IMR-90 (cell line): ENCODE measurements at regions not wholly inside any gene's neighbourhood (a gene's known extent, or its start where the extent isn't known, plus 50 kb on each side); places are given as distances from the start of the nearest gene placed in this dataset.

ENCODE experiments used
- ATAC-seq: fragments of 200-7000 bp; cut with Tn5 transposase; 2 replicates; pipeline ENCODE4 v1.9.1; 2020; ENCODE audit warnings: low read depth, mild to moderate bottlenecking, moderate library complexity
- BruUV-seq: library from RNA; stranded (reverse); fragments of 400-500 nt; replicated peaks from 2 replicates; lab custom pipeline; 2021; lab: Mats Ljungman, UMichigan
- CTCF ChIA-PET: fragments of 300-600 bp; formaldehyde crosslinking; extraction: SDS; loops from one replicate; lab custom pipeline; 2021; ENCODE audit warnings: antibody characterized with exemption; lab: Yijun Ruan, JAX
- POLR2A ChIA-PET: fragments of 300-600 bp; sonication (Branson Sonifier 250); formaldehyde crosslinking; loops from one replicate; lab custom pipeline; 2022; ENCODE audit warnings: antibody characterized with exemption; ENCODE audit not compliant: unreplicated experiment; lab: Charles Lee
- DNase-seq: peaks from one replicate; pipeline ENCODE4 v3.0.0; 2013
- H2AFZ ChIP-seq: replicated peaks from 2 replicates; pipeline ENCODE3; 2013; ENCODE audit warnings: low read length, mild to moderate bottlenecking; ENCODE audit not compliant: poor library complexity
- H2AK5ac ChIP-seq: 2 replicates; pipeline ENCODE4 v1.6.1; 2013; ENCODE audit warnings: low read depth, low read length, inconsistent platforms
- H2AK9ac ChIP-seq: replicated peaks from 2 replicates; pipeline ENCODE3; 2013; ENCODE audit warnings: mild to moderate bottlenecking, low read depth, low read length, moderate library complexity; ENCODE audit not compliant: poor library complexity
- H2BK120ac ChIP-seq: 2 replicates; pipeline ENCODE4 v1.6.1; 2013; ENCODE audit warnings: low read depth, low read length, inconsistent platforms
- H2BK15ac ChIP-seq: 3 replicates; pipeline ENCODE4 v1.6.1; 2013; ENCODE audit warnings: low read depth, low read length, inconsistent platforms
- H2BK20ac ChIP-seq: 2 replicates; pipeline ENCODE4 v1.6.1; 2013; ENCODE audit warnings: low read depth, mild to moderate bottlenecking, inconsistent platforms, low read length, moderate library complexity
- H2BK5ac ChIP-seq: 2 replicates; pipeline ENCODE4 v1.6.1; 2013; ENCODE audit warnings: mild to moderate bottlenecking, low read depth, low read length, inconsistent platforms; ENCODE audit not compliant: poor library complexity, severe bottlenecking
- H3K14ac ChIP-seq: replicated peaks from 2 replicates; pipeline ENCODE4 v1.6.1; 2013; ENCODE audit warnings: low read depth, low read length, inconsistent platforms
- H3K18ac ChIP-seq: 2 replicates; pipeline ENCODE4 v1.6.1; 2013; ENCODE audit warnings: low read depth, low read length, control low read depth
- H3K23ac ChIP-seq: 2 replicates; pipeline ENCODE4 v1.6.1; 2013; ENCODE audit warnings: low read depth, low read length, inconsistent platforms
- H3K27ac ChIP-seq: 2 replicates; pipeline ENCODE4 v1.5.1; 2013; ENCODE audit warnings: mild to moderate bottlenecking, control low read depth, low read length; ENCODE audit not compliant: insufficient read depth
- H3K27me3 ChIP-seq: 2 replicates; pipeline ENCODE4 v1.6.1; 2013; ENCODE audit warnings: low read length; ENCODE audit not compliant: control insufficient read depth, insufficient read depth
- H3K36me3 ChIP-seq: 2 replicates; pipeline ENCODE4 v1.6.1; 2013; ENCODE audit warnings: low read length, mixed read lengths; ENCODE audit not compliant: control insufficient read depth, insufficient read depth
- H3K4ac ChIP-seq: 2 replicates; pipeline ENCODE4 v1.6.1; 2013; ENCODE audit warnings: low read depth, low read length, inconsistent platforms
- H3K4me1 ChIP-seq: 2 replicates; pipeline ENCODE4 v1.6.1; 2013; ENCODE audit warnings: low read length, mixed read lengths; ENCODE audit not compliant: control insufficient read depth, insufficient read depth
- H3K4me2 ChIP-seq: 2 replicates; pipeline ENCODE4 v1.6.1; 2013; ENCODE audit warnings: low read depth, mild to moderate bottlenecking, control low read depth, low read length, moderate library complexity
- H3K4me3 ChIP-seq: 2 replicates; pipeline ENCODE4 v1.5.1; 2013; ENCODE audit warnings: low read depth, mild to moderate bottlenecking, control low read depth, low read length, moderate library complexity; ENCODE audit not compliant: insufficient read depth
- H3K56ac ChIP-seq: 2 replicates; pipeline ENCODE4 v1.6.1; 2013; ENCODE audit warnings: low read length, inconsistent platforms; ENCODE audit not compliant: insufficient read depth; ENCODE audit errors: extremely low read depth
- H3K79me1 ChIP-seq, 2 experiments: 2 replicates each; pipeline ENCODE4 v1.6.1; 2013; ENCODE audit warnings: low read length in 2 of 2, inconsistent platforms in 1 of 2, low read depth in 1 of 2
- H3K9ac ChIP-seq: 2 replicates; pipeline ENCODE4 v1.6.1; 2013; ENCODE audit warnings: low read depth, low read length, control low read depth
- H3K9me1 ChIP-seq: 2 replicates; pipeline ENCODE4 v1.6.1; 2013; ENCODE audit warnings: low read length, inconsistent platforms; ENCODE audit not compliant: insufficient read depth
- H3K9me3 ChIP-seq: 2 replicates; pipeline ENCODE4 v1.6.1; 2013; ENCODE audit warnings: low read length; ENCODE audit not compliant: control insufficient read depth, insufficient read depth
- H4K20me1 ChIP-seq: 2 replicates; pipeline ENCODE4 v1.6.1; 2013; ENCODE audit warnings: low read length, inconsistent platforms; ENCODE audit not compliant: insufficient read depth
- H4K5ac ChIP-seq: 2 replicates; pipeline ENCODE4 v1.6.1; 2013; ENCODE audit warnings: mild to moderate bottlenecking, low read depth, low read length, control low read depth
- H4K8ac ChIP-seq, 2 experiments: 2 replicates each; pipeline ENCODE4 v1.6.1; 2013; ENCODE audit warnings: low read depth in 2 of 2, low read length in 2 of 2, control low read depth in 1 of 2, inconsistent platforms in 1 of 2
- H4K91ac ChIP-seq: 2 replicates; pipeline ENCODE4 v1.6.1; 2013; ENCODE audit warnings: low read depth, low read length, inconsistent platforms; ENCODE audit not compliant: insufficient read depth
- WGBS, 2 experiments: methylation state at CpG; one replicate each; pipeline versions ENCODE4 v1.1.5 to v1.1.7; 2013; ENCODE audit warnings: missing lambda C conversion rate in 2 of 2; ENCODE audit not compliant: insufficient read length in 1 of 2; ENCODE audit errors: extremely low coverage in 2 of 2; 5-methylcytosine and 5-hydroxymethylcytosine counted together
- dilution Hi-C: fragments of 300-500 bp; cut with HindIII; formaldehyde crosslinking; loops from one replicate; pipeline ENCODE4 v1.14.3; 2018; ENCODE audit warnings: low sequenced_read_pairs; ENCODE audit not compliant: unreplicated experiment
- in situ Hi-C: fragments of 300-500 bp; cut with MboI; formaldehyde crosslinking; loops from 3 replicates; pipeline ENCODE4 v1.14.3; 2019; ENCODE audit warnings: low sequenced_read_pairs, inconsistent platforms, mixed read lengths
- intact Hi-C: fragments of 100-400 bp; cut with micrococcal nuclease; formaldehyde crosslinking; loops from 2 replicates; pipeline ENCODE4 v1.10.0; 2022
- TF ChIP-seq, protein P1 (sequence below): fragments of 150-350 bp; IDR thresholded peaks from 2 replicates; pipeline ENCODE4 v1.6.1; 2016; ENCODE audit warnings: low read depth, mild to moderate bottlenecking, low read length, moderate library complexity, borderline replicate concordance

DNA sequence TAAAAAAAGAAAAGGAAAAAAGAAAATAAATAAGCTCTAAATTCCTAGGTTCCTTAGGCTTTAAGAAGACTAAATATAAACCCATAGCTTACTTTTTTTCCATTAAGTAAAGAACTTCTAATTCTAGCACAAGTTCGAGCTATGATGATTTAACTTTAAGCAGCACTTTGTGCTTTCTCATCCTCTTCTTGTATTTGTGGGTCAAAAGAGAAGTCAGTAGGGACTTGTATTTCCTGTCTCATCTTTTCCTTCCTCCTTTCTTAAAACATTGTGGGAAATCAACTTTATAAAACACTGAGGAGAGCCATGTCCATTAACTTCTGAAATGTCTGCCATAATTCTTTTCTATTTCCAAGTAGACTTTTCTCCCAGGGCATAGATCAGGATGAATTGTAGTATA lies 637.7 kb upstream of the CITED2 start:
- WGBS, 2 experiments: no CpG with 5 or more reads among the region's 1 CpG
- intact Hi-C loops: no loop called here

More for the DNA sequence above, 637.7 kb upstream of the CITED2 start:
- no peaks in the 10 kb centered on the region for H3K9me1 ChIP-seq
- H2BK120ac ChIP-seq: no peak overlapping the region
- no peak overlapping the region for H2BK5ac ChIP-seq
- H3K4ac ChIP-seq: no peak overlapping the region
- no peak overlapping the region for H2AFZ ChIP-seq
- 0 out of 2 replicates have a peak, but pooled peaks cover 1% of the 10 kb centered on the region for H3K4me1 ChIP-seq
- no peak overlapping the region for H3K18ac ChIP-seq
- H3K36me3 ChIP-seq: no peaks in the 10 kb centered on the region
- in situ Hi-C loops (no loop called here), dilution Hi-C loops (no loop called here)
- CTCF ChIA-PET: no interaction called here
- no peak for ATAC-seq
- H3K4me2 ChIP-seq: no peak overlapping the region
- BruUV-seq: no TSS peak
- H3K9ac ChIP-seq: no peak overlapping the region
- H4K91ac ChIP-seq: no peak overlapping the region
- POLR2A ChIA-PET: no interaction called here
- no peak overlapping the region for H2BK15ac ChIP-seq
- no peaks in the 10 kb centered on the region for H3K27me3 ChIP-seq
- no peaks in the 10 kb centered on the region for H4K20me1 ChIP-seq
- no peak overlapping the region for H3K14ac ChIP-seq
- H3K79me1 ChIP-seq: no peaks in the 10 kb centered on the region
- no peaks in the 10 kb centered on the region for H3K9me3 ChIP-seq
- TF ChIP-seq, protein P1, sequence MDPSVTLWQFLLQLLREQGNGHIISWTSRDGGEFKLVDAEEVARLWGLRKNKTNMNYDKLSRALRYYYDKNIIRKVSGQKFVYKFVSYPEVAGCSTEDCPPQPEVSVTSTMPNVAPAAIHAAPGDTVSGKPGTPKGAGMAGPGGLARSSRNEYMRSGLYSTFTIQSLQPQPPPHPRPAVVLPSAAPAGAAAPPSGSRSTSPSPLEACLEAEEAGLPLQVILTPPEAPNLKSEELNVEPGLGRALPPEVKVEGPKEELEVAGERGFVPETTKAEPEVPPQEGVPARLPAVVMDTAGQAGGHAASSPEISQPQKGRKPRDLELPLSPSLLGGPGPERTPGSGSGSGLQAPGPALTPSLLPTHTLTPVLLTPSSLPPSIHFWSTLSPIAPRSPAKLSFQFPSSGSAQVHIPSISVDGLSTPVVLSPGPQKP: no peak
- no peak for DNase-seq
- H3K23ac ChIP-seq: no peak overlapping the region
- H2AK5ac ChIP-seq: no peak overlapping the region
- no peak overlapping the region for H3K4me3 ChIP-seq
- H2BK20ac ChIP-seq: no peak overlapping the region
- no peak overlapping the region for H3K56ac ChIP-seq
- no peak overlapping the region for H4K8ac ChIP-seq
- no peak overlapping the region for H2AK9ac ChIP-seq
- no peak overlapping the region for H3K27ac ChIP-seq
- H4K5ac ChIP-seq: no peak overlapping the region
